CD4-positive, alpha-beta T cell (primary cell): ENCODE measurements at regions not wholly inside any gene's neighbourhood (a gene's known extent, or its start where the extent isn't known, plus 50 kb on each side); places are given as distances from the start of the nearest gene placed in this dataset.

Experiments used
- ATAC-seq: fragments of 200-7000 bp; cut with Tn5 transposase; one replicate; pipeline ENCODE4 v1.10.0; 2022; ENCODE audit warnings: mild to moderate bottlenecking; ENCODE audit not compliant: poor library complexity
- CTCF ChIA-PET: fragments of 350-600 bp; sonication (Branson Sonifier 250); formaldehyde crosslinking; loops from one replicate; lab custom pipeline; 2021; ENCODE audit warnings: antibody characterized with exemption, inconsistent platforms; lab: Charles Lee
- POLR2A ChIA-PET: fragments of 350-600 bp; sonication (Branson Sonifier 250); formaldehyde crosslinking; loops from one replicate; lab custom pipeline; 2021; ENCODE audit warnings: antibody characterized with exemption, inconsistent platforms; lab: Charles Lee
- DNase-seq, 14 experiments: peaks; one replicate each; pipeline ENCODE4 v3.0.0-alpha.2; 2013 to 2020; ENCODE audit warnings: mixed read lengths in 2 of 14
- H3K27ac ChIP-seq, 2 donors: one replicate each; pipeline versions ENCODE4 v1.5.1 to v1.7.0; 2013; ENCODE audit warnings: low read length in 2 of 2, low read depth in 1 of 2, mild to moderate bottlenecking in 1 of 2
- H3K27me3 ChIP-seq, 2 experiments: 1 replicate in 1 of 2; 2 replicates in 1 of 2; pipeline versions ENCODE4 v1.6.1 to v1.7.0; 2013; ENCODE audit warnings: low read length in 2 of 2, control low read depth in 1 of 2, mild to moderate bottlenecking in 1 of 2, moderate library complexity in 1 of 2; ENCODE audit not compliant: insufficient read depth in 2 of 2, control insufficient read depth in 1 of 2
- H3K36me3 ChIP-seq: one replicate; pipeline ENCODE4 v1.6.1; 2013; ENCODE audit warnings: low read length, control low read depth; ENCODE audit not compliant: insufficient read depth
- H3K4me1 ChIP-seq: one replicate; pipeline ENCODE4 v1.6.1; 2013; ENCODE audit warnings: low read length, control low read depth; ENCODE audit not compliant: insufficient read depth
- H3K4me3 ChIP-seq: one replicate; pipeline ENCODE4 v1.5.1; 2013; ENCODE audit warnings: mild to moderate bottlenecking, low read length, moderate library complexity
- H3K9me3 ChIP-seq, 2 experiments: 1 replicate in 1 of 2; 2 replicates in 1 of 2; pipeline versions ENCODE4 v1.6.1 to v1.7.0; 2013; ENCODE audit warnings: low read length in 2 of 2, mild to moderate bottlenecking in 2 of 2, control low read depth in 1 of 2, moderate library complexity in 1 of 2; ENCODE audit not compliant: control insufficient read depth in 1 of 2, insufficient read depth in 1 of 2
- H3K27ac Mint-ChIP-seq: one replicate; pipeline ENCODE4 v1.8.0; 2020; ENCODE audit warnings: mixed read lengths
- H3K27me3 Mint-ChIP-seq: one replicate; pipeline ENCODE4 v1.8.0; 2021; ENCODE audit warnings: mixed read lengths
- H3K36me3 Mint-ChIP-seq: one replicate; pipeline ENCODE4 v1.8.0; 2021; ENCODE audit warnings: low read depth, mixed read lengths
- H3K4me1 Mint-ChIP-seq: one replicate; pipeline ENCODE4 v1.8.0; 2021; ENCODE audit warnings: low read depth, mixed read lengths
- H3K4me3 Mint-ChIP-seq: one replicate; pipeline ENCODE4 v1.8.0; 2020; ENCODE audit warnings: mild to moderate bottlenecking, mixed read lengths
- H3K9me3 Mint-ChIP-seq: one replicate; pipeline ENCODE4 v1.8.0; 2020; ENCODE audit warnings: mixed read lengths
- intact Hi-C, 2 experiments: fragments of 100-400 bp; cut with DNase I in 1 of 2; cut with micrococcal nuclease in 1 of 2; formaldehyde crosslinking; loops; one replicate each; pipeline versions ENCODE4 v1.15.1 to v1.9.0; 2023 to 2025; cut with DNase I, micrococcal nuclease
- TF ChIP-seq, protein P1 (sequence below): fragments of 200-600 bp; IDR thresholded peaks from one replicate; pipeline ENCODE4 v1.8.0; 2022; ENCODE audit warnings: antibody characterized with exemption, mild to moderate bottlenecking

DNA sequence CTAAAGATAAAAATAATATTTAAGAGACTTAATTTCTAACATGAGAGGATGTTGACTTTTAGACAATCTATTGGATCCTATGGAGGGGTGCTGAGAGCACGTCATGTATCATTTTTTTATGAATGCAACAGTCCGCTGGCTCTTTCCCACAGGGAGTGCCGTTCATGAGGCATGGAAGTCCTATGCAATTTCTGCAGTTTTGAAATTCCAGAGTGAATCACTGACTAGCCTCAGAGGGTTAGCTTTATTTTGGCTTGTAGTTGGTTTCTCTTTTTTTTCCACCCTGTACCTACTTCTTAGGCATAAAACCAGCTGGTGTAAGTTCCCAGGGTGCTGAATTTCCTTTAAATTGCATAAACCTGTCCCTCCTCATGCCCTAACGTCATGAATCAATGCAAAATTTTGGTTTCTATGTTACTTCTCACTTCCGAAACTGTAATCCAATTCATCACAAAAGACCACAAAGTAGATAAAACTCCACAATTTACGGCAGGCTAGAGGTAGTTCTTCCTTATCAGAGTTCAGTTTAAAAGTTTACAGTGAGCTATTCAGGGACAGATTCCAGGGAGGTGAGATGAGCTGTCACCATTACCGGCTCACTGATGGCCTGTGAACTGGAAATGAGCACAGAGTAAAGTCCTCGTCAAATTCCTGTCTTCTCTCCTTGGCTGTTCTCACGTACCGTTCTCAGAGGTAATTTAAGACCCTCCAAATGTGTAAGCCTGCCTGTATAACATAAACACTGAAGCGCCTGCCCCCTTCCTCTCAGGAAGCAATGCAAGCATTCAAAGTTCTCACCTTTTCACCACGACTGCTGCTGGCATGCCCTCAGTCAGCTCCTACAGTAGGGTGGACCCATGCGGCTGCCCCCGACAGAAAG, 216.6 kb upstream of the SLC10A2 start:
- DNase-seq (no peak), ATAC-seq (no peak)
- TF ChIP-seq, protein P1, sequence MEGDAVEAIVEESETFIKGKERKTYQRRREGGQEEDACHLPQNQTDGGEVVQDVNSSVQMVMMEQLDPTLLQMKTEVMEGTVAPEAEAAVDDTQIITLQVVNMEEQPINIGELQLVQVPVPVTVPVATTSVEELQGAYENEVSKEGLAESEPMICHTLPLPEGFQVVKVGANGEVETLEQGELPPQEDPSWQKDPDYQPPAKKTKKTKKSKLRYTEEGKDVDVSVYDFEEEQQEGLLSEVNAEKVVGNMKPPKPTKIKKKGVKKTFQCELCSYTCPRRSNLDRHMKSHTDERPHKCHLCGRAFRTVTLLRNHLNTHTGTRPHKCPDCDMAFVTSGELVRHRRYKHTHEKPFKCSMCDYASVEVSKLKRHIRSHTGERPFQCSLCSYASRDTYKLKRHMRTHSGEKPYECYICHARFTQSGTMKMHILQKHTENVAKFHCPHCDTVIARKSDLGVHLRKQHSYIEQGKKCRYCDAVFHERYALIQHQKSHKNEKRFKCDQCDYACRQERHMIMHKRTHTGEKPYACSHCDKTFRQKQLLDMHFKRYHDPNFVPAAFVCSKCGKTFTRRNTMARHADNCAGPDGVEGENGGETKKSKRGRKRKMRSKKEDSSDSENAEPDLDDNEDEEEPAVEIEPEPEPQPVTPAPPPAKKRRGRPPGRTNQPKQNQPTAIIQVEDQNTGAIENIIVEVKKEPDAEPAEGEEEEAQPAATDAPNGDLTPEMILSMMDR, result no peak
- POLR2A ChIA-PET, result no interaction called here
- CTCF ChIA-PET, result no interaction called here
- Mint-ChIP-seq H3K4me1 (no peaks in the 10 kb centered on the region), H3K36me3 (no peaks in the 10 kb centered on the region), H3K27ac (no peak overlapping the region), H3K27me3 (peaks cover 5% of the 10 kb centered on the region), H3K4me3 (no peak overlapping the region), H3K9me3 (peaks cover 4% of the 10 kb centered on the region)
- H3K36me3 ChIP-seq, result no peaks in the 10 kb centered on the region
- H3K4me1 ChIP-seq, result no peaks in the 10 kb centered on the region
- intact Hi-C loops, result no loop called here
- H3K27me3 ChIP-seq, result no peaks in the 10 kb centered on the region
- H3K9me3 ChIP-seq, result peaks cover 0 to 3% of the 10 kb centered on the region in 2 experiments
- H3K4me3 ChIP-seq, result no peak overlapping the region
- no peak overlapping the region for H3K27ac ChIP-seq

DNA sequence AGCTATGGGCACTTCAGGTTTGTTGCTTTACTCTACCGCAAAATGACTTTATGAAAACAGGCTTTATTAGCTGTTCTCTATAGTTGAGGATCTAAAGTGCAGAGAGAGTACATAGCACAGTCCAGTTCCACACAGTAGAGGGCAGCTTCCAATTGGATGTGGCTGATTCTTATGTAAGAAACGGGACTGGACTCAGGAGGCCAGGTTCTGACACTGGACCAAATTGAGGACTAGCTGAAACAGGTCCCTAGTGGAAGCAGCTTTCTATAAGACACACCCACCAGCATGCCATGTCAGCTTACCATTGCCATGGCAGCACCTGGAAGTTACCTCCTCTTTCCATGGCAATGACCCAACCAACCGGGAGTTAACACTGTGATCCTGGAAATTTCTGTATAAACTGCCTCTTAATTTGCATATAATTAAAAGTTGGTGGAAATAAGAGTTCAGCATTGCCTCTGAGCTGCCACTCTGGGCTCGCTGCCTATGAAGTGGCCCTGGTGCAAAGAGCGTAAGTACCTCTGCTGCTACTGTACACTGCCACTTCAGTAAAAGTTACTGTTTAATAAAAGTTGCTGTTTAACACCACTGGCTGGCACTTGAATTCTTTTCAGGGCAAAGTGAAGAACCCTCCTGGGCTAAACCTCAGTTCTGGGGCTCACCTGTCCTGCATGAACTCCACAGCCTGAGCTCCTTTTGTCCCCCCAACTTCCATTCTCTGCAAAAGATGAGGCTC, 211.9 kb upstream of the SLC10A2 start:
- intact Hi-C loops, result no loop called here
- H3K36me3 ChIP-seq, result no peaks in the 10 kb centered on the region
- Mint-ChIP-seq H3K4me1 (no peaks in the 10 kb centered on the region), H3K27ac (no peak overlapping the region), H3K27me3 (peaks cover 3% of the 10 kb centered on the region), H3K36me3 (no peaks in the 10 kb centered on the region), H3K9me3 (peaks cover 4% of the 10 kb centered on the region), H3K4me3 (no peak overlapping the region)
- DNase-seq, result no peak
- ChIA-PET POLR2A (no interaction called here), CTCF (no interaction called here)
- no peaks in the 10 kb centered on the region for H3K4me1 ChIP-seq
- H3K27me3 ChIP-seq, result no peaks in the 10 kb centered on the region
- H3K4me3 ChIP-seq, result no peak overlapping the region
- ATAC-seq, result no peak
- no peak overlapping the region for H3K27ac ChIP-seq
- TF ChIP-seq, protein P1, result no peak
- peaks cover 0 to under 1% of the 10 kb centered on the region in 2 experiments for H3K9me3 ChIP-seq

DNA sequence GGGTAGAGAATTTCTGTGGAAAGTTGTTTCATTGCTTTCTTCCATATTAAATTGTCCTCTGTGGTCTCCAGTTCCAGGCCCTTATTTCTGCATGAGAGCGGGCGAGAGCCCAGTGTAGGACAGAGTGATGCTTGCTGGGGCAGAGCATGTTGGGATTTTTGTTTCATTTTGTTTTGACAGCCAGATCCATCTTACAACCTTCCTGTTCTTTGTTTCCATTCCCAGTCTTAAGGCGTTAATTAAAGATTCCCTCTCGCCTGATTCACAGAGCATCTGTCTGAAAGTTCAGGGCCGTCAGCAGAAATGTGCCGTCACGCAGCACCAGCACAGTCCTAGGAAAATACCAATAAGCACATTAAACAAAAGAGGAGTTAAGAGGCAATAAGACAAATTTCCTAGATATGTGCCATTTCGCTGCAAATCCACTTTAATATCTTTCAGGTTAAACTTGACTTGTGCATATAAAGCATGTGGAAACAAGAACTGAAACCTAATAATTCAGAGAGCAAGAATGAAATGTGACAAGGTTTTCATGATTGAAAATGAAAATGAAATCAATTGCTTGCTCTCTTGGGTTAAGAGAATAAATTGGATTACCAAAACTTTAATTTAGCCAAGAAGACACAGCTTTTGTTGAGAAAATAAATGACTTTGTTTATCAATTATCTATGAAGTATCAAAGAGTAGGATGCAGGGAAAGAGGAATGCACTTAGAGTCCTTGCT, 210.7 kb upstream of the SLC10A2 start:
- no peak overlapping the region for H3K27ac Mint-ChIP-seq
- no peaks in the 10 kb centered on the region for H3K36me3 Mint-ChIP-seq
- ChIA-PET CTCF (no interaction called here), POLR2A (no interaction called here)
- no peak overlapping the region for H3K4me3 Mint-ChIP-seq
- TF ChIP-seq, protein P1, result no peak
- no peak for DNase-seq
- H3K9me3 Mint-ChIP-seq, result peaks cover 4% of the 10 kb centered on the region
- no peaks in the 10 kb centered on the region for H3K27me3 Mint-ChIP-seq
- H3K36me3 ChIP-seq, result no peaks in the 10 kb centered on the region
- no peak for ATAC-seq
- intact Hi-C loops, result no loop called here
- no peak overlapping the region for H3K27ac ChIP-seq
- H3K4me3 ChIP-seq, result no peak overlapping the region
- no peaks in the 10 kb centered on the region for H3K4me1 Mint-ChIP-seq
- no peaks in the 10 kb centered on the region for H3K4me1 ChIP-seq
- H3K9me3 ChIP-seq, result no peaks in the 10 kb centered on the region
- H3K27me3 ChIP-seq, result no peaks in the 10 kb centered on the region
